Endothelial cell of umbilical vein (primary cell): ENCODE measurements at regions not wholly inside any gene's neighbourhood (a gene's known extent, or its start where the extent isn't known, plus 50 kb on each side); places are given as distances from the start of the nearest gene placed in this dataset.
A peak's percentile ranks its signal among the peaks of the same experiment; 100 is the strongest.

ENCODE experiments used
- BruUV-seq: library from RNA; stranded (reverse); fragments of 400-500 nt; replicated peaks from 2 replicates; lab custom pipeline; 2021; lab: Mats Ljungman, UMichigan
- CTCF ChIA-PET: fragments of 300-600, 350-600 bp; sonication (Branson Sonifier 250); formaldehyde crosslinking; loops from one replicate; lab custom pipeline; 2021; ENCODE audit warnings: antibody characterized with exemption, inconsistent platforms; lab: Charles Lee
- POLR2A ChIA-PET: fragments of 300-600, 350-600 bp; sonication (Branson Sonifier 250); formaldehyde crosslinking; loops from one replicate; lab custom pipeline; 2021; ENCODE audit warnings: antibody characterized with exemption, inconsistent platforms; lab: Charles Lee
- DNase-seq: peaks from one replicate; pipeline ENCODE4 v3.0.0-alpha.2; 2011; ENCODE audit warnings: low read depth, low spot score
- FAIRE-seq: peaks from 2 replicates; lab custom pipeline; 2011; peaks lifted over from hg19 to GRCh38; lab: Jason Lieb, UNC
- H2AFZ ChIP-seq: 2 replicates; pipeline ENCODE4 v1.6.0; 2012; ENCODE audit warnings: low read depth, low read length, control low read depth, inconsistent platforms
- H3K27ac ChIP-seq: 2 replicates; pipeline ENCODE4 v1.5.1; 2011; ENCODE audit warnings: low read depth, mild to moderate bottlenecking, control low read depth, low read length, moderate library complexity; ENCODE audit not compliant: insufficient read depth
- H3K27me3 ChIP-seq, 2 experiments: 2 replicates each; pipeline versions ENCODE4 v1.6.0 to v1.6.1; 2011; ENCODE audit warnings: low read length in 2 of 2, mixed read lengths in 1 of 2; ENCODE audit not compliant: control insufficient read depth in 2 of 2, insufficient read depth in 2 of 2
- H3K36me3 ChIP-seq, 2 experiments: 2 replicates in 1 of 2; 3 replicates in 1 of 2; pipeline ENCODE4 v1.5.1; 2011; ENCODE audit warnings: low read length in 2 of 2, mild to moderate bottlenecking in 1 of 2, moderate library complexity in 1 of 2; ENCODE audit not compliant: control insufficient read depth in 2 of 2, insufficient read depth in 2 of 2; ENCODE audit errors: extremely low read depth in 1 of 2
- H3K4me1 ChIP-seq: 3 replicates; pipeline ENCODE4 v1.5.1; 2011; ENCODE audit warnings: mild to moderate bottlenecking, low read length; ENCODE audit not compliant: control insufficient read depth, insufficient read depth; ENCODE audit errors: extremely low read depth
- H3K4me2 ChIP-seq: 2 replicates; pipeline ENCODE4 v1.6.1; 2011; ENCODE audit warnings: low read length, control low read depth, mixed read lengths; ENCODE audit not compliant: insufficient read depth
- H3K4me3 ChIP-seq, 3 experiments: fragments of 200-600 bp in 1 of 3; sonication (generic), shearing (Covaris generic) in 1 of 3; replicated peaks in 1 of 3; 2 replicates each; pipeline ENCODE4 v1.5.1; 2011 to 2016; ENCODE audit warnings: control low read depth in 3 of 3, low read length in 3 of 3, mild to moderate bottlenecking in 2 of 3, inconsistent platforms in 1 of 3, low read depth in 1 of 3, moderate library complexity in 1 of 3; ENCODE audit not compliant: insufficient read depth in 1 of 3
- H3K79me2 ChIP-seq: 2 replicates; pipeline ENCODE4 v1.6.0; 2012; ENCODE audit warnings: low read length, inconsistent platforms; ENCODE audit not compliant: control insufficient read depth, insufficient read depth
- H3K9ac ChIP-seq: replicated peaks from 2 replicates; pipeline ENCODE3; 2011; ENCODE audit warnings: low read length, control low read depth; ENCODE audit not compliant: insufficient read depth; ENCODE audit errors: extremely low read depth
- H3K9me1 ChIP-seq: replicated peaks from 3 replicates; pipeline ENCODE4 v1.6.0; 2011; ENCODE audit warnings: mild to moderate bottlenecking, low read length; ENCODE audit not compliant: control insufficient read depth, insufficient read depth; ENCODE audit errors: extremely low read depth
- H3K9me3 ChIP-seq: replicated peaks from 2 replicates; pipeline ENCODE4 v1.5.1; 2012; ENCODE audit warnings: low read length, inconsistent platforms; ENCODE audit not compliant: control insufficient read depth, insufficient read depth
- H4K20me1 ChIP-seq: replicated peaks from 2 replicates; pipeline ENCODE3; 2011; ENCODE audit warnings: mild to moderate bottlenecking, low read length; ENCODE audit not compliant: control insufficient read depth, insufficient read depth; ENCODE audit errors: extremely low read depth
- EZH2 ChIP-seq: IDR thresholded peaks from 2 replicates; pipeline ENCODE4 v1.6.1; 2012; ENCODE audit warnings: borderline replicate concordance, low read depth, mild to moderate bottlenecking, moderate library complexity, low read length, inconsistent platforms; ENCODE audit not compliant: severe bottlenecking
- FOS ChIP-seq: IDR thresholded peaks from 2 replicates; pipeline ENCODE4 v1.6.1; 2011; ENCODE audit warnings: mild to moderate bottlenecking, low read length, moderate library complexity, borderline replicate concordance; ENCODE audit not compliant: insufficient read depth
- GATA2 ChIP-seq: IDR thresholded peaks from 2 replicates; pipeline ENCODE4 v1.7.0; 2011; ENCODE audit warnings: low read depth, mild to moderate bottlenecking, moderate library complexity, mixed read lengths, low read length; ENCODE audit not compliant: insufficient read length, insufficient read depth
- JUN ChIP-seq: IDR thresholded peaks from 2 replicates; pipeline ENCODE4 v1.6.1; 2011; ENCODE audit warnings: borderline replicate concordance, low read depth; ENCODE audit not compliant: insufficient read length, insufficient read depth
- MYC ChIP-seq: IDR thresholded peaks from one replicate; pipeline ENCODE4 v1.6.1; 2011; ENCODE audit warnings: mild to moderate bottlenecking, low read depth, low read length
- POLR2A ChIP-seq: IDR thresholded peaks from 2 replicates; pipeline ENCODE4 v1.6.1; 2012; ENCODE audit warnings: low read depth, mild to moderate bottlenecking, control low read depth, low read length
- POLR2AphosphoS5 ChIP-seq: IDR thresholded peaks from 2 replicates; pipeline ENCODE4 v1.6.1; 2012; ENCODE audit warnings: low read depth, mild to moderate bottlenecking, control low read depth, low read length, moderate library complexity; ENCODE audit not compliant: insufficient read depth
- dilution Hi-C: fragments of 300-500 bp; cut with MboI; formaldehyde crosslinking; loops from one replicate; pipeline ENCODE4 v1.15.0; 2019; ENCODE audit warnings: low sequenced_read_pairs; ENCODE audit not compliant: extremely low pct_ligation_motif_present
- intact Hi-C: fragments of 100-400 bp; cut with micrococcal nuclease; formaldehyde crosslinking; loops from one replicate; pipeline ENCODE4 v1.10.0; 2022
- TF ChIP-seq, protein P1 (sequence below), 2 donors: IDR thresholded peaks; 1 replicate in 1 of 2; 2 replicates in 1 of 2; pipeline ENCODE4 v1.5.1; 2011; ENCODE audit warnings: low read length in 2 of 2, mild to moderate bottlenecking in 2 of 2, moderate library complexity in 2 of 2, control low read depth in 1 of 2, inconsistent platforms in 1 of 2, low read depth in 1 of 2; ENCODE audit not compliant: insufficient read depth in 1 of 2; ENCODE audit errors: extremely low read depth in 1 of 2
- TF ChIP-seq, protein P2 (sequence below): IDR thresholded peaks from 2 replicates; pipeline ENCODE4 v1.6.1; 2011; ENCODE audit not compliant: insufficient read depth, insufficient read length

DNA sequence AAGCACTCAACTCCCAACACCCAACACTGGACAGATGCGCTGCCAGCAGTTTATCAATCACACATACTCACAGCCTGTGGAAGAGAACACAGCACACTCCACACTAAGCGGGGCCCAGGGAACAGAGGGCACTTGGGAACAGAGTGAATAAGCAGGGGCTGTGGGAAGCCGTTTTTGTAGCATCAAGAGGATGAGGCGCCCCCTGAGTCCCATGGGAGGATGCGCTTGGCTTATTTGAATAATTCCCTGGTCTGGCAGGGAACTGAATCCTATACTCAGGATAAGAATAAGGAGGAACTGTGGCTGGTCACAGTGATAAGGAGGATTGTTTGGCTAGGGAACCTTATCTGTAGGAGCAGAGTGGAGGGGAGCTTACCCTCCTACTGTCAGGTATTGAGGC is 96.1 kb upstream of the DNAH5 start:
- Histone ChIP-seq H3K9me3 (no peaks in the 10 kb centered on the region), H3K36me3 (no peaks in the 10 kb centered on the region), H4K20me1 (no peaks in the 10 kb centered on the region), H3K27ac (no peak overlapping the region), H2AFZ (no peak overlapping the region), H3K9me1 (no peaks in the 10 kb centered on the region), H3K4me3 (no peak overlapping the region), H3K4me2 (no peak overlapping the region), H3K9ac (no peak overlapping the region), H3K27me3 (no peaks in the 10 kb centered on the region), H3K4me1 (peaks cover 41% of the 10 kb centered on the region), H3K79me2 (no peaks in the 10 kb centered on the region)
- TF ChIP-seq FOS (no peak), EZH2 (no peak)
- ChIA-PET POLR2A (no interaction called here), CTCF (no interaction called here)
- DNase-seq (no peak), FAIRE-seq (no peak)
- no TSS peak for BruUV-seq
- dilution Hi-C loops = no loop called here
- intact Hi-C loops = no loop called here

DNA sequence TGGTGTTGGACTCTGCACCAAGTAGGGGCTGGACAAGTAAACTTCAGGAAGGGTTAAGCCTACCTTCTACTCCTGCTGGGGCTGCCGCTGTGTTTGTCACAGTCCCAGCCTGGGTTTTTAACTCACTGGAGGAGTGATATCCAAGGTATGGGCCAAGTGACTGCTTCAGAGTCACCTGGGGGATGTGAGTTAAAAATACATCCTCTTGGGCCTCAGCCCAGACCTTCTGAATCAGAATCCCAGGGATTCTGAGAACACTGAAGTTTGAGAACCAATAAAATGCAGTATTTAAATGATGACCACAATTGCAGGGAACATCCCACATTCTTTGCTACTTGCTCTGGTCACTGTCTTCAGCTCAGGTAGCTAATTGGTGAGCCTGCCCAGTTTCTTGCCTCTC is 95.1 kb upstream of the DNAH5 start:
- peak overlapping the region; percentile 63 for H2AFZ ChIP-seq

More for the DNA sequence above, 95.1 kb upstream of the DNAH5 start:
- Histone ChIP-seq H3K27me3 (no peaks in the 10 kb centered on the region), H3K9ac (no peak overlapping the region), H3K4me1 (peaks cover 50% of the 10 kb centered on the region), H3K79me2 (no peaks in the 10 kb centered on the region), H3K9me1 (no peaks in the 10 kb centered on the region), H3K4me3 (no peak overlapping the region), H4K20me1 (no peaks in the 10 kb centered on the region), H3K4me2 (no peak overlapping the region), H3K27ac (peak overlapping the region; percentile 93), H3K36me3 (no peaks in the 10 kb centered on the region), H3K9me3 (no peaks in the 10 kb centered on the region)
- intact Hi-C loops = loop anchor here (5.0 kb wide), 2 partner anchors 148 to 163 kb away; no protein-coding TSS in a partner anchor
- dilution Hi-C loops = no loop called here
- CTCF ChIA-PET = interaction anchor here (1.0 to 1.7 kb wide), 2 partner anchors 23 to 69 kb away, joined by 3 to 6 read pairs; no protein-coding TSS in a partner anchor
- BruUV-seq = no TSS peak
- POLR2A ChIA-PET = no interaction called here
- FAIRE-seq = no peak
- TF ChIP-seq, protein P1, sequence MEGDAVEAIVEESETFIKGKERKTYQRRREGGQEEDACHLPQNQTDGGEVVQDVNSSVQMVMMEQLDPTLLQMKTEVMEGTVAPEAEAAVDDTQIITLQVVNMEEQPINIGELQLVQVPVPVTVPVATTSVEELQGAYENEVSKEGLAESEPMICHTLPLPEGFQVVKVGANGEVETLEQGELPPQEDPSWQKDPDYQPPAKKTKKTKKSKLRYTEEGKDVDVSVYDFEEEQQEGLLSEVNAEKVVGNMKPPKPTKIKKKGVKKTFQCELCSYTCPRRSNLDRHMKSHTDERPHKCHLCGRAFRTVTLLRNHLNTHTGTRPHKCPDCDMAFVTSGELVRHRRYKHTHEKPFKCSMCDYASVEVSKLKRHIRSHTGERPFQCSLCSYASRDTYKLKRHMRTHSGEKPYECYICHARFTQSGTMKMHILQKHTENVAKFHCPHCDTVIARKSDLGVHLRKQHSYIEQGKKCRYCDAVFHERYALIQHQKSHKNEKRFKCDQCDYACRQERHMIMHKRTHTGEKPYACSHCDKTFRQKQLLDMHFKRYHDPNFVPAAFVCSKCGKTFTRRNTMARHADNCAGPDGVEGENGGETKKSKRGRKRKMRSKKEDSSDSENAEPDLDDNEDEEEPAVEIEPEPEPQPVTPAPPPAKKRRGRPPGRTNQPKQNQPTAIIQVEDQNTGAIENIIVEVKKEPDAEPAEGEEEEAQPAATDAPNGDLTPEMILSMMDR (IDR thresholded peaks at IDR 0.05; ENCODE audit: extremely low read depth in 1 of 2, insufficient read depth in 1 of 2, low read depth in 1 of 2, low read length in 2 of 2) = no peak
- TF ChIP-seq GATA2 = no peak
- TF ChIP-seq, protein P2, sequence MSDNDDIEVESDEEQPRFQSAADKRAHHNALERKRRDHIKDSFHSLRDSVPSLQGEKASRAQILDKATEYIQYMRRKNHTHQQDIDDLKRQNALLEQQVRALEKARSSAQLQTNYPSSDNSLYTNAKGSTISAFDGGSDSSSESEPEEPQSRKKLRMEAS = no peak
- TF ChIP-seq POLR2A = no peak
- no peak for TF ChIP-seq EZH2
- no peak for TF ChIP-seq JUN
- TF ChIP-seq POLR2AphosphoS5 = no peak
- TF ChIP-seq MYC = no peak
- TF ChIP-seq FOS = no peak
- DNase-seq = no peak
